Panc1 (cell line): ENCODE measurements at regions not wholly inside any gene's neighbourhood (a gene's known extent, or its start where the extent isn't known, plus 50 kb on each side); places are given as distances from the start of the nearest gene placed in this dataset.

Experiments used
- ATAC-seq: fragments of 200-7000 bp; cut with Tn5 transposase; 2 replicates; pipeline ENCODE4 v1.9.1; 2020; ENCODE audit warnings: mild to moderate bottlenecking, moderate library complexity
- BruUV-seq: library from RNA; stranded (reverse); fragments of 400-500 nt; replicated peaks from 2 replicates; lab custom pipeline; 2021; lab: Mats Ljungman, UMichigan
- CTCF ChIA-PET: fragments of 300-600 bp; sonication (Branson Sonifier 250); formaldehyde crosslinking; loops from one replicate; lab custom pipeline; 2022; ENCODE audit warnings: antibody characterized with exemption; lab: Charles Lee
- POLR2A ChIA-PET: fragments of 300-600 bp; sonication (Branson Sonifier 250); formaldehyde crosslinking; loops from one replicate; lab custom pipeline; 2022; ENCODE audit warnings: antibody characterized with exemption; lab: Charles Lee
- DNase-seq: peaks from one replicate; pipeline ENCODE4 v3.0.0-alpha.2; 2010; ENCODE audit warnings: low read depth, low spot score
- H3K27ac ChIP-seq: 2 replicates; pipeline ENCODE4 v1.5.1; 2011; ENCODE audit warnings: mild to moderate bottlenecking, low read length, inconsistent platforms
- H3K27me3 ChIP-seq: fragments of 200-500 bp; sonication (Bioruptor generic); 2 replicates; pipeline ENCODE4 v1.6.0; 2014; ENCODE audit warnings: low read length, inconsistent platforms; ENCODE audit not compliant: control insufficient read depth, insufficient read depth
- H3K36me3 ChIP-seq: fragments of 200-500 bp; sonication (Bioruptor generic); 2 replicates; pipeline ENCODE4 v1.5.1; 2014; ENCODE audit warnings: inconsistent platforms, mild to moderate bottlenecking, low read length, moderate library complexity; ENCODE audit not compliant: control insufficient read depth, insufficient read depth
- H3K4me1 ChIP-seq: 2 replicates; pipeline ENCODE4 v1.5.1; 2011; ENCODE audit warnings: inconsistent platforms, mild to moderate bottlenecking, low read length, moderate library complexity; ENCODE audit not compliant: control insufficient read depth, insufficient read depth
- H3K4me3 ChIP-seq, 2 experiments: 2 replicates each; pipeline ENCODE4 v1.5.1; 2011 to 2012; ENCODE audit warnings: low read depth in 2 of 2, low read length in 2 of 2, mild to moderate bottlenecking in 2 of 2, inconsistent platforms in 1 of 2, moderate library complexity in 1 of 2
- H3K9me3 ChIP-seq: fragments of 200-500 bp; sonication (Bioruptor generic); 2 replicates; pipeline ENCODE4 v1.5.1; 2014; ENCODE audit warnings: low read depth, mild to moderate bottlenecking, inconsistent platforms, low read length, moderate library complexity; ENCODE audit not compliant: control insufficient read depth, insufficient read depth
- CTCF ChIP-seq: fragments of 450-650 bp; IDR thresholded peaks from 2 replicates; pipeline ENCODE4 v1.5.1; 2017; ENCODE audit warnings: mild to moderate bottlenecking
- POLR2AphosphoS5 ChIP-seq: IDR thresholded peaks from 2 replicates; pipeline ENCODE4 v1.6.1; 2012; ENCODE audit warnings: mild to moderate bottlenecking, low read depth, low read length, moderate library complexity
- REST ChIP-seq, 2 experiments: IDR thresholded peaks; 2 replicates each; pipeline ENCODE4 v1.6.1; 2011 to 2012; ENCODE audit warnings: low read depth in 2 of 2, control low read depth in 1 of 2, low read length in 1 of 2, mild to moderate bottlenecking in 1 of 2, moderate library complexity in 1 of 2; ENCODE audit not compliant: insufficient read depth in 1 of 2
- SIN3A ChIP-seq: IDR thresholded peaks from 2 replicates; pipeline ENCODE4 v1.6.1; 2012; ENCODE audit warnings: low read depth, mild to moderate bottlenecking, low read length, moderate library complexity, borderline replicate concordance; ENCODE audit not compliant: insufficient read depth
- TCF7L2 ChIP-seq: IDR thresholded peaks from 2 replicates; pipeline ENCODE4 v1.6.1; 2011; ENCODE audit warnings: mild to moderate bottlenecking, low read depth, low read length, inconsistent platforms
- in situ Hi-C: cut with HindIII; loops from 2 replicates; pipeline ENCODE4 v1.10.0; 2016; ENCODE audit warnings: low sequenced_read_pairs, low pct_unique_long_range_greater_than_20kb
- intact Hi-C: fragments of 100-400 bp; cut with micrococcal nuclease; formaldehyde crosslinking; loops from one replicate; pipeline ENCODE4 v1.10.0; 2022; ENCODE audit not compliant: unreplicated experiment

GRCh38 chr6:79408256-79408974 is 128.8 kb downstream of the LCA5 start:
- ATAC-seq, result no peak
- CTCF ChIA-PET, result no interaction called here

GRCh38 chr6:79404677-79405076 is 132.6 kb downstream of the LCA5 start:
- no TSS peak for BruUV-seq
- H3K27ac ChIP-seq, result no peak overlapping the region
- in situ Hi-C loops, result no loop called here
- no peak for DNase-seq
- ATAC-seq, result no peak
- TF ChIP-seq POLR2AphosphoS5 (no peak), REST (IDR thresholded peaks at IDR 0.05; ENCODE audit: insufficient read depth in 1 of 2, low read depth in 2 of 2, low read length in 1 of 2) (no peak), TCF7L2 (no peak), SIN3A (no peak), CTCF (no peak)
- no peaks in the 10 kb centered on the region for H3K9me3 ChIP-seq
- intact Hi-C loops, result no loop called here
- H3K27me3 ChIP-seq, result no peaks in the 10 kb centered on the region
- POLR2A ChIA-PET, result no interaction called here
- H3K4me3 ChIP-seq, result no peak overlapping the region
- no peaks in the 10 kb centered on the region for H3K36me3 ChIP-seq
- CTCF ChIA-PET, result no interaction called here
- no peaks in the 10 kb centered on the region for H3K4me1 ChIP-seq

More at GRCh38 chr6:79408256-79408974, 128.8 kb downstream of the LCA5 start:
- intact Hi-C loops (no loop called here), in situ Hi-C loops (no loop called here)
- Histone ChIP-seq H3K4me1 (no peaks in the 10 kb centered on the region), H3K27me3 (no peaks in the 10 kb centered on the region), H3K4me3 (no peak overlapping the region), H3K27ac (no peak overlapping the region), H3K36me3 (no peaks in the 10 kb centered on the region), H3K9me3 (no peaks in the 10 kb centered on the region)
- TF ChIP-seq SIN3A (no peak), CTCF (no peak), POLR2AphosphoS5 (no peak), TCF7L2 (no peak), REST (IDR thresholded peaks at IDR 0.05; ENCODE audit: insufficient read depth in 1 of 2, low read depth in 2 of 2, low read length in 1 of 2) (no peak)
- POLR2A ChIA-PET, result no interaction called here
- BruUV-seq, result no TSS peak
- no peak for DNase-seq
